ENCODE measurements at regions not wholly inside any gene's neighbourhood (a gene's known extent, or its start where the extent isn't known, plus 50 kb on each side); places are given as distances from the start of the nearest gene placed in this dataset.

- H4K20me1 ChIP-seq (ENCODE audit: insufficient read depth, low read length), result no peaks in the 10 kb centered on the region
- H3K9me3 ChIP-seq (ENCODE audit: low read length), result peaks cover 23% of the 10 kb centered on the region
- ATAC-seq (no peak), FAIRE-seq (no peak), DNase-seq (ENCODE audit: low spot score) (no peak)
- in situ Hi-C loops (cut with HindIII; ENCODE audit: extremely low pct_ligation_motif_present, low pct_unique_long_range_greater_than_20kb) (no loop called here), intact Hi-C loops (cut with micrococcal nuclease; ENCODE audit: unreplicated experiment) (no loop called here)
- H3K36me3 ChIP-seq (replicated peaks in 1 of 2; ENCODE audit: control insufficient read depth in 1 of 2, insufficient read depth in 2 of 2, low read length in 2 of 2), result no peaks in the 10 kb centered on the region
- H3K4me1 ChIP-seq (ENCODE audit: insufficient read depth, low read length), result no peaks in the 10 kb centered on the region
- no peak overlapping the region for H3K4me2 ChIP-seq (ENCODE audit: low read depth, low read length)
- ChIA-PET CTCF (ENCODE audit: low intra/inter-chr PET ratio, low total read pairs) (no interaction called here), POLR2A (no interaction called here)
- no peaks in the 10 kb centered on the region for H3K79me2 ChIP-seq (ENCODE audit: insufficient read depth, low read length)
- no peaks in the 10 kb centered on the region for H3K27me3 ChIP-seq (ENCODE audit: control insufficient read depth in 1 of 2, insufficient read depth in 2 of 2, low read length in 2 of 2)
- TF ChIP-seq CTCF (CRISPR knock-in tag; IDR thresholded peaks at IDR 0.05) (no peak), BCLAF1 (IDR thresholded peaks at IDR 0.05) (no peak), PHF20 (CRISPR knock-in tag; IDR thresholded peaks at IDR 0.05) (no peak), ZSCAN12 (CRISPR knock-in tag; IDR thresholded peaks at IDR 0.05) (no peak), GPBP1L1 (CRISPR knock-in tag; IDR thresholded peaks at IDR 0.05) (no peak), ZKSCAN8 (CRISPR knock-in tag; IDR thresholded peaks at IDR 0.05; ENCODE audit: borderline replicate concordance) (no peak), GTF3A (CRISPR knock-in tag; conservative IDR thresholded peaks at IDR 0.05) (no peak), ZBTB38 (CRISPR knock-in tag; IDR thresholded peaks at IDR 0.05) (no peak), RFX3 (CRISPR knock-in tag; IDR thresholded peaks at IDR 0.05) (no peak), ZBTB34 (CRISPR knock-in tag; IDR thresholded peaks at IDR 0.05) (no peak), PATZ1 (CRISPR knock-in tag; IDR thresholded peaks at IDR 0.05) (no peak), ZNF451 (CRISPR knock-in tag; IDR thresholded peaks at IDR 0.05) (no peak), BATF2 (CRISPR knock-in tag; IDR thresholded peaks at IDR 0.05) (no peak), SIN3B (IDR thresholded peaks at IDR 0.05; ENCODE audit: low read length) (no peak)
- no peak overlapping the region for H2AFZ ChIP-seq (ENCODE audit: low read length)
- no peak overlapping the region for H3K4me3 ChIP-seq (replicated peaks in 1 of 3; ENCODE audit: insufficient read depth in 1 of 3, low read depth in 2 of 3, low read length in 3 of 3)
- WGBS (ENCODE audit: low lambda C conversion rate), result 23% methylated on average over 2 of the region's 2 CpGs
- no peak overlapping the region for H3K27ac ChIP-seq (ENCODE audit: extremely low read length, insufficient read depth, low read length)
- no peak overlapping the region for H3K9ac ChIP-seq (ENCODE audit: insufficient read depth, low read depth, low read length)
- no TSS peak for BruUV-seq (replicated peaks)
Observed at GRCh38 chr13:58767566-58767965, 1136.0 kb downstream of the PCDH17 start.

All from HepG2 (cell line).